Fibroblast of lung (primary cell): ENCODE measurements at regions not wholly inside any gene's neighbourhood (a gene's known extent, or its start where the extent isn't known, plus 50 kb on each side); places are given as distances from the start of the nearest gene placed in this dataset.

Experiments used
- DNase-seq, 2 donors: peaks; one replicate each; pipeline versions ENCODE4 v3.0.0 to v3.0.0-alpha.2; 2010; ENCODE audit warnings: low read depth in 2 of 2
- H2AFZ ChIP-seq: 2 replicates; pipeline ENCODE4 v1.5.1; 2012; ENCODE audit warnings: low read length, control low read depth, inconsistent platforms
- H3K27ac ChIP-seq: 2 replicates; pipeline ENCODE4 v1.5.1; 2011; ENCODE audit warnings: low read length, control low read depth; ENCODE audit not compliant: insufficient read depth
- H3K27me3 ChIP-seq: 2 replicates; pipeline ENCODE4 v1.5.1; 2011; ENCODE audit warnings: mild to moderate bottlenecking, low read length; ENCODE audit not compliant: control insufficient read depth, insufficient read depth
- H3K36me3 ChIP-seq: 2 replicates; pipeline ENCODE4 v1.5.1; 2011; ENCODE audit warnings: low read length; ENCODE audit not compliant: control insufficient read depth, insufficient read depth
- H3K4me1 ChIP-seq: 2 replicates; pipeline ENCODE4 v1.5.1; 2011; ENCODE audit warnings: low read length; ENCODE audit not compliant: control insufficient read depth, insufficient read depth; ENCODE audit errors: extremely low read depth
- H3K4me2 ChIP-seq: 2 replicates; pipeline ENCODE4 v1.5.1; 2011; ENCODE audit warnings: low read length, control low read depth; ENCODE audit not compliant: insufficient read depth; ENCODE audit errors: extremely low read depth
- H3K4me3 ChIP-seq, 4 experiments: fragments of 200-600 bp in 1 of 4; sonication (generic) in 1 of 4; replicated peaks in 1 of 4; 2 replicates each; pipeline ENCODE4 v1.5.1; 2011 to 2016; ENCODE audit warnings: low read length in 4 of 4, low read depth in 3 of 4, mild to moderate bottlenecking in 3 of 4, control low read depth in 2 of 4, inconsistent platforms in 1 of 4, mixed read lengths in 1 of 4; ENCODE audit not compliant: insufficient read depth in 1 of 4; ENCODE audit errors: control extremely low read depth in 1 of 4
- H3K79me2 ChIP-seq: 2 replicates; pipeline ENCODE4 v1.5.1; 2012; ENCODE audit warnings: mild to moderate bottlenecking, low read length, inconsistent platforms; ENCODE audit not compliant: control insufficient read depth, insufficient read depth
- H3K9ac ChIP-seq: 2 replicates; pipeline ENCODE4 v1.5.1; 2011; ENCODE audit warnings: mild to moderate bottlenecking, low read length, control low read depth; ENCODE audit not compliant: insufficient read depth
- H3K9me3 ChIP-seq: 2 replicates; pipeline ENCODE4 v1.5.1; 2012; ENCODE audit warnings: low read depth, low read length; ENCODE audit not compliant: control insufficient read depth, insufficient read depth
- H4K20me1 ChIP-seq: 2 replicates; pipeline ENCODE4 v1.5.1; 2011; ENCODE audit warnings: low read length; ENCODE audit not compliant: control insufficient read depth, insufficient read depth; ENCODE audit errors: extremely low read depth
- EZH2 ChIP-seq: IDR thresholded peaks from 2 replicates; pipeline ENCODE4 v1.5.1; 2012; ENCODE audit warnings: low read length, control low read depth, mild to moderate bottlenecking; ENCODE audit errors: missing control alignments
- TF ChIP-seq, protein P1 (sequence below), 2 donors: IDR thresholded peaks in 1 of 2; conservative IDR thresholded peaks in 1 of 2; 1 replicate in 1 of 2; 2 replicates in 1 of 2; pipeline ENCODE4 v1.5.1; 2011 to 2012; ENCODE audit warnings: low read length in 2 of 2, control low read depth in 1 of 2, inconsistent platforms in 1 of 2, low read depth in 1 of 2, mild to moderate bottlenecking in 1 of 2

- Histone ChIP-seq H4K20me1 (no peaks in the 10 kb centered on the region), H3K36me3 (no peaks in the 10 kb centered on the region), H3K27ac (no peak overlapping the region), H3K4me2 (no peak overlapping the region), H2AFZ (no peak overlapping the region), H3K4me1 (no peaks in the 10 kb centered on the region), H3K4me3 (no peak overlapping the region), H3K9me3 (no peaks in the 10 kb centered on the region), H3K79me2 (no peaks in the 10 kb centered on the region), H3K9ac (no peak overlapping the region), H3K27me3 (no peaks in the 10 kb centered on the region)
- no peak for DNase-seq
- TF ChIP-seq, protein P1, sequence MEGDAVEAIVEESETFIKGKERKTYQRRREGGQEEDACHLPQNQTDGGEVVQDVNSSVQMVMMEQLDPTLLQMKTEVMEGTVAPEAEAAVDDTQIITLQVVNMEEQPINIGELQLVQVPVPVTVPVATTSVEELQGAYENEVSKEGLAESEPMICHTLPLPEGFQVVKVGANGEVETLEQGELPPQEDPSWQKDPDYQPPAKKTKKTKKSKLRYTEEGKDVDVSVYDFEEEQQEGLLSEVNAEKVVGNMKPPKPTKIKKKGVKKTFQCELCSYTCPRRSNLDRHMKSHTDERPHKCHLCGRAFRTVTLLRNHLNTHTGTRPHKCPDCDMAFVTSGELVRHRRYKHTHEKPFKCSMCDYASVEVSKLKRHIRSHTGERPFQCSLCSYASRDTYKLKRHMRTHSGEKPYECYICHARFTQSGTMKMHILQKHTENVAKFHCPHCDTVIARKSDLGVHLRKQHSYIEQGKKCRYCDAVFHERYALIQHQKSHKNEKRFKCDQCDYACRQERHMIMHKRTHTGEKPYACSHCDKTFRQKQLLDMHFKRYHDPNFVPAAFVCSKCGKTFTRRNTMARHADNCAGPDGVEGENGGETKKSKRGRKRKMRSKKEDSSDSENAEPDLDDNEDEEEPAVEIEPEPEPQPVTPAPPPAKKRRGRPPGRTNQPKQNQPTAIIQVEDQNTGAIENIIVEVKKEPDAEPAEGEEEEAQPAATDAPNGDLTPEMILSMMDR (conservative IDR thresholded peaks at IDR 0.05 in 1 of 2, IDR thresholded peaks at IDR 0.05 in 1 of 2; ENCODE audit: low read depth in 1 of 2, low read length in 2 of 2), result no peak
- no peak for TF ChIP-seq EZH2
These were observed 1480.4 kb downstream of the HACE1 start for GRCh38 chr6:103379272-103379671.

- DNase-seq, result no peak
- H2AFZ ChIP-seq, result no peak overlapping the region
These were observed 1492.5 kb downstream of the HACE1 start for GRCh38 chr6:103367212-103367611.

DNA sequence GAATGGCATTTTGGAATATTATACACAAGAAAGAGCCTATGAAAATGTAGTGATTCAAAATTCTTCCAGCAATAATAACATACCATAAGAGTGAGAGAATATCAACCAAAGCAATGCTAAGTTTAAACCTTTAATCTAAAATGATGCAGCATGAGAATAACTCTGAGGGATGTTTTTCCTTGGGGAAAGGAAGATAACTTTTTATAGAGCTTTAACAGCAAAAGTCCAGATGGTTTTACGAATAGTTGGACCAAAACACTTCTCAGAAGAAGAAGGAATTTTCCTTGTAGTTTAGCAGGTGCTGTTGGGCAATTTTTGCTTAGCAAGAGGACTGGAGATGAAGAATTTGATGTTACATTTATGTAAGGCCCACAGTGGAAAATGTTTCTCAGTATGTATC lies 1503.2 kb downstream of the HACE1 start:
- H3K79me2 ChIP-seq, result no peaks in the 10 kb centered on the region
- no peak overlapping the region for H3K27ac ChIP-seq
- no peak overlapping the region for H2AFZ ChIP-seq
- no peaks in the 10 kb centered on the region for H3K9me3 ChIP-seq
- H4K20me1 ChIP-seq, result no peaks in the 10 kb centered on the region
- no peak for TF ChIP-seq EZH2
- TF ChIP-seq, protein P1 (conservative IDR thresholded peaks at IDR 0.05 in 1 of 2, IDR thresholded peaks at IDR 0.05 in 1 of 2; ENCODE audit: low read depth in 1 of 2, low read length in 2 of 2), result no peak
- no peaks in the 10 kb centered on the region for H3K36me3 ChIP-seq
- H3K9ac ChIP-seq, result no peak overlapping the region
- no peak overlapping the region for H3K4me2 ChIP-seq
- no peaks in the 10 kb centered on the region for H3K4me1 ChIP-seq
- no peak overlapping the region for H3K4me3 ChIP-seq
- H3K27me3 ChIP-seq, result no peaks in the 10 kb centered on the region
- no peak for DNase-seq

More at GRCh38 chr6:103367212-103367611, 1492.5 kb downstream of the HACE1 start:
- Histone ChIP-seq H3K9ac (no peak overlapping the region), H3K79me2 (no peaks in the 10 kb centered on the region), H3K27ac (no peak overlapping the region), H3K4me1 (no peaks in the 10 kb centered on the region), H3K4me2 (no peak overlapping the region), H3K4me3 (no peak overlapping the region), H3K9me3 (no peaks in the 10 kb centered on the region), H3K27me3 (no peaks in the 10 kb centered on the region), H3K36me3 (no peaks in the 10 kb centered on the region), H4K20me1 (no peaks in the 10 kb centered on the region)
- no peak for TF ChIP-seq EZH2
- TF ChIP-seq, protein P1 (conservative IDR thresholded peaks at IDR 0.05 in 1 of 2, IDR thresholded peaks at IDR 0.05 in 1 of 2; ENCODE audit: low read depth in 1 of 2, low read length in 2 of 2), result no peak
